ENCODE measurements at regions not wholly inside any gene's neighbourhood (a gene's known extent, or its start where the extent isn't known, plus 50 kb on each side); places are given as distances from the start of the nearest gene placed in this dataset.

- Histone ChIP-seq H3K9ac (ENCODE audit: low read depth in 1 of 2, low read length in 2 of 2) (no peak overlapping the region), H3K9me3 (ENCODE audit: control insufficient read depth in 2 of 2, low read length in 2 of 2) (no peaks in the 10 kb centered on the region), H3K27ac (ENCODE audit: low read depth in 2 of 2, low read length in 2 of 2) (no peak overlapping the region), H3K36me3 (ENCODE audit: control insufficient read depth in 2 of 2, insufficient read depth in 2 of 2, low read length in 2 of 2) (no peaks in the 10 kb centered on the region), H3K4me3 (ENCODE audit: low read length in 2 of 2) (no peak overlapping the region), H3K27me3 (ENCODE audit: control insufficient read depth in 2 of 2, insufficient read depth in 2 of 2, low read length in 2 of 2) (no peaks in the 10 kb centered on the region), H3K4me1 (ENCODE audit: control insufficient read depth in 2 of 2, insufficient read depth in 2 of 2, low read length in 2 of 2) (no peaks in the 10 kb centered on the region)
Measured at GRCh38 chr5:120738568-120738967, 274.5 kb downstream of the PRR16 start.

GRCh38 chr5:120740989-120741388 lies 276.9 kb downstream of the PRR16 start:
- no peaks in the 10 kb centered on the region for H3K36me3 ChIP-seq (ENCODE audit: control insufficient read depth in 2 of 2, insufficient read depth in 2 of 2, low read length in 2 of 2)
- no peak overlapping the region for H3K27ac ChIP-seq (ENCODE audit: low read depth in 2 of 2, low read length in 2 of 2)
- H3K9ac ChIP-seq (ENCODE audit: low read depth in 1 of 2, low read length in 2 of 2), result no peak overlapping the region
- no peak overlapping the region for H3K4me3 ChIP-seq (ENCODE audit: low read length in 2 of 2)
- H3K27me3 ChIP-seq (ENCODE audit: control insufficient read depth in 2 of 2, insufficient read depth in 2 of 2, low read length in 2 of 2), result no peaks in the 10 kb centered on the region
- no peaks in the 10 kb centered on the region for H3K4me1 ChIP-seq (ENCODE audit: control insufficient read depth in 2 of 2, insufficient read depth in 2 of 2, low read length in 2 of 2)
- no peaks in the 10 kb centered on the region for H3K9me3 ChIP-seq (ENCODE audit: control insufficient read depth in 2 of 2, low read length in 2 of 2)

- no peaks in the 10 kb centered on the region for H3K4me1 ChIP-seq (ENCODE audit: control insufficient read depth in 2 of 2, insufficient read depth in 2 of 2, low read length in 2 of 2)
- no peak overlapping the region for H3K4me3 ChIP-seq (ENCODE audit: low read length in 2 of 2)
- H3K9me3 ChIP-seq (ENCODE audit: control insufficient read depth in 2 of 2, low read length in 2 of 2), result no peaks in the 10 kb centered on the region
- H3K27me3 ChIP-seq (ENCODE audit: control insufficient read depth in 2 of 2, insufficient read depth in 2 of 2, low read length in 2 of 2), result no peaks in the 10 kb centered on the region
- no peaks in the 10 kb centered on the region for H3K36me3 ChIP-seq (ENCODE audit: control insufficient read depth in 2 of 2, insufficient read depth in 2 of 2, low read length in 2 of 2)
- no peak overlapping the region for H3K9ac ChIP-seq (ENCODE audit: low read depth in 1 of 2, low read length in 2 of 2)
- H3K27ac ChIP-seq (ENCODE audit: low read depth in 2 of 2, low read length in 2 of 2), result no peak overlapping the region
Measured at GRCh38 chr5:120748474-120748873, 284.4 kb downstream of the PRR16 start.

- Histone ChIP-seq H3K9ac (ENCODE audit: low read depth in 1 of 2, low read length in 2 of 2) (no peak overlapping the region), H3K36me3 (ENCODE audit: control insufficient read depth in 2 of 2, insufficient read depth in 2 of 2, low read length in 2 of 2) (no peaks in the 10 kb centered on the region), H3K4me3 (ENCODE audit: low read length in 2 of 2) (no peak overlapping the region), H3K4me1 (ENCODE audit: control insufficient read depth in 2 of 2, insufficient read depth in 2 of 2, low read length in 2 of 2) (no peaks in the 10 kb centered on the region), H3K27ac (ENCODE audit: low read depth in 2 of 2, low read length in 2 of 2) (no peak overlapping the region), H3K9me3 (ENCODE audit: control insufficient read depth in 2 of 2, low read length in 2 of 2) (no peaks in the 10 kb centered on the region), H3K27me3 (ENCODE audit: control insufficient read depth in 2 of 2, insufficient read depth in 2 of 2, low read length in 2 of 2) (no peaks in the 10 kb centered on the region)
Measured at GRCh38 chr5:120749737-120750136, 285.6 kb downstream of the PRR16 start.

- Histone ChIP-seq H3K36me3 (ENCODE audit: control insufficient read depth in 2 of 2, insufficient read depth in 2 of 2, low read length in 2 of 2) (no peaks in the 10 kb centered on the region), H3K4me3 (ENCODE audit: low read length in 2 of 2) (no peak overlapping the region), H3K9me3 (ENCODE audit: control insufficient read depth in 2 of 2, low read length in 2 of 2) (no peaks in the 10 kb centered on the region), H3K4me1 (ENCODE audit: control insufficient read depth in 2 of 2, insufficient read depth in 2 of 2, low read length in 2 of 2) (no peaks in the 10 kb centered on the region), H3K27me3 (ENCODE audit: control insufficient read depth in 2 of 2, insufficient read depth in 2 of 2, low read length in 2 of 2) (no peaks in the 10 kb centered on the region), H3K27ac (ENCODE audit: low read depth in 2 of 2, low read length in 2 of 2) (no peak overlapping the region), H3K9ac (ENCODE audit: low read depth in 1 of 2, low read length in 2 of 2) (no peak overlapping the region)
Measured at GRCh38 chr5:120759587-120759986, 295.5 kb downstream of the PRR16 start.

- Histone ChIP-seq H3K36me3 (ENCODE audit: control insufficient read depth in 2 of 2, insufficient read depth in 2 of 2, low read length in 2 of 2) (no peaks in the 10 kb centered on the region), H3K4me3 (ENCODE audit: low read length in 2 of 2) (no peak overlapping the region), H3K9me3 (ENCODE audit: control insufficient read depth in 2 of 2, low read length in 2 of 2) (no peaks in the 10 kb centered on the region), H3K27ac (ENCODE audit: low read depth in 2 of 2, low read length in 2 of 2) (no peak overlapping the region), H3K9ac (ENCODE audit: low read depth in 1 of 2, low read length in 2 of 2) (no peak overlapping the region), H3K4me1 (ENCODE audit: control insufficient read depth in 2 of 2, insufficient read depth in 2 of 2, low read length in 2 of 2) (no peaks in the 10 kb centered on the region), H3K27me3 (ENCODE audit: control insufficient read depth in 2 of 2, insufficient read depth in 2 of 2, low read length in 2 of 2) (no peaks in the 10 kb centered on the region)
Measured at GRCh38 chr5:120761986-120762385, 297.9 kb downstream of the PRR16 start.

- H3K4me1 ChIP-seq (ENCODE audit: control insufficient read depth in 2 of 2, insufficient read depth in 2 of 2, low read length in 2 of 2), result no peaks in the 10 kb centered on the region
- no peak overlapping the region for H3K27ac ChIP-seq (ENCODE audit: low read depth in 2 of 2, low read length in 2 of 2)
- no peak overlapping the region for H3K4me3 ChIP-seq (ENCODE audit: low read length in 2 of 2)
- no peak overlapping the region for H3K9ac ChIP-seq (ENCODE audit: low read depth in 1 of 2, low read length in 2 of 2)
- no peaks in the 10 kb centered on the region for H3K9me3 ChIP-seq (ENCODE audit: control insufficient read depth in 2 of 2, low read length in 2 of 2)
- H3K36me3 ChIP-seq (ENCODE audit: control insufficient read depth in 2 of 2, insufficient read depth in 2 of 2, low read length in 2 of 2), result no peaks in the 10 kb centered on the region
- no peaks in the 10 kb centered on the region for H3K27me3 ChIP-seq (ENCODE audit: control insufficient read depth in 2 of 2, insufficient read depth in 2 of 2, low read length in 2 of 2)
Measured at GRCh38 chr5:120765189-120765588, 301.1 kb downstream of the PRR16 start.

GRCh38 chr5:120767178-120767820 lies 303.2 kb downstream of the PRR16 start:
- no peak overlapping the region for H3K27ac ChIP-seq (ENCODE audit: low read depth in 2 of 2, low read length in 2 of 2)
- no peak overlapping the region for H3K9ac ChIP-seq (ENCODE audit: low read depth in 1 of 2, low read length in 2 of 2)
- no peaks in the 10 kb centered on the region for H3K27me3 ChIP-seq (ENCODE audit: control insufficient read depth in 2 of 2, insufficient read depth in 2 of 2, low read length in 2 of 2)
- H3K4me1 ChIP-seq (ENCODE audit: control insufficient read depth in 2 of 2, insufficient read depth in 2 of 2, low read length in 2 of 2), result no peaks in the 10 kb centered on the region
- no peaks in the 10 kb centered on the region for H3K36me3 ChIP-seq (ENCODE audit: control insufficient read depth in 2 of 2, insufficient read depth in 2 of 2, low read length in 2 of 2)
- H3K4me3 ChIP-seq (ENCODE audit: low read length in 2 of 2), result no peak overlapping the region
- no peaks in the 10 kb centered on the region for H3K9me3 ChIP-seq (ENCODE audit: control insufficient read depth in 2 of 2, low read length in 2 of 2)

- H3K9me3 ChIP-seq (ENCODE audit: control insufficient read depth in 2 of 2, low read length in 2 of 2), result no peaks in the 10 kb centered on the region
- H3K9ac ChIP-seq (ENCODE audit: low read depth in 1 of 2, low read length in 2 of 2), result no peak overlapping the region
- H3K27me3 ChIP-seq (ENCODE audit: control insufficient read depth in 2 of 2, insufficient read depth in 2 of 2, low read length in 2 of 2), result no peaks in the 10 kb centered on the region
- H3K27ac ChIP-seq (ENCODE audit: low read depth in 2 of 2, low read length in 2 of 2), result no peak overlapping the region
- H3K4me3 ChIP-seq (ENCODE audit: low read length in 2 of 2), result no peak overlapping the region
- no peaks in the 10 kb centered on the region for H3K36me3 ChIP-seq (ENCODE audit: control insufficient read depth in 2 of 2, insufficient read depth in 2 of 2, low read length in 2 of 2)
- no peaks in the 10 kb centered on the region for H3K4me1 ChIP-seq (ENCODE audit: control insufficient read depth in 2 of 2, insufficient read depth in 2 of 2, low read length in 2 of 2)
Measured at GRCh38 chr5:120769312-120769872, 305.3 kb downstream of the PRR16 start.

GRCh38 chr5:120771202-120771601 lies 307.1 kb downstream of the PRR16 start:
- no peaks in the 10 kb centered on the region for H3K36me3 ChIP-seq (ENCODE audit: control insufficient read depth in 2 of 2, insufficient read depth in 2 of 2, low read length in 2 of 2)
- no peaks in the 10 kb centered on the region for H3K9me3 ChIP-seq (ENCODE audit: control insufficient read depth in 2 of 2, low read length in 2 of 2)
- no peak overlapping the region for H3K9ac ChIP-seq (ENCODE audit: low read depth in 1 of 2, low read length in 2 of 2)
- H3K4me1 ChIP-seq (ENCODE audit: control insufficient read depth in 2 of 2, insufficient read depth in 2 of 2, low read length in 2 of 2), result no peaks in the 10 kb centered on the region
- H3K27ac ChIP-seq (ENCODE audit: low read depth in 2 of 2, low read length in 2 of 2), result no peak overlapping the region
- H3K27me3 ChIP-seq (ENCODE audit: control insufficient read depth in 2 of 2, insufficient read depth in 2 of 2, low read length in 2 of 2), result no peaks in the 10 kb centered on the region
- no peak overlapping the region for H3K4me3 ChIP-seq (ENCODE audit: low read length in 2 of 2)

Measured in mucosa of rectum (tissue), 2 donors.